SIG-M5 treated with dmso at 0.1 percent for 504 hours (cell line): ENCODE measurements at regions not wholly inside any gene's neighbourhood (a gene's known extent, or its start where the extent isn't known, plus 50 kb on each side); places are given as distances from the start of the nearest gene placed in this dataset.

Source experiments
- DNase-seq: peaks from one replicate; lab custom pipeline; 2025; ENCODE audit not compliant: unreplicated experiment; lab: John Stamatoyannopoulos, UW

- DNase-seq: no peak
These were observed 1730.3 kb upstream of the TENM3 start for GRCh38 chr4:180512801-180513475.

DNA sequence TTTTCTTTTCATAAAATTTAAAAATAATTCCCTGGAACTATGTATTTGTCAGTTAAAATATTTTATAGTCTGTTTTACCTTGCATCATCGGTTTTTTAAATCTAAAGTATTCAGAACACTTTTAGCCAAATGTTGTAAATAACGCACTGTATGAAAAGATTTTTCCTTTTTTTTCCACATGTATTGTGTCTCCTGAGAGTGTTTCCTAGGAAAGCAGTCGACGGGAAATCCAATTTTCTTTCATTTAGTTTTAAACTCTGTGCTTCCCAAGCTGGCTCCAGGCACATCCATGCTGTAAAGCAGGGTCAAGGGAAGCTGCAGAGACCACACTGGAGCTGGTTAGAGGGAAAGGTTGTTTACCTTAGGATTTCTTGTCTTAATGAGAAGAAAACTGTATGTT lies 1724.3 kb upstream of the TENM3 start:
- DNase-seq: no peak

- DNase-seq: no peak
These were observed 1722.0 kb upstream of the TENM3 start for GRCh38 chr4:180521181-180521580.

GRCh38 chr4:180525523-180526077 lies 1717.6 kb upstream of the TENM3 start:
- no peak for DNase-seq

- no peak for DNase-seq
These were observed 1715.2 kb upstream of the TENM3 start for GRCh38 chr4:180528003-180528402.

DNA sequence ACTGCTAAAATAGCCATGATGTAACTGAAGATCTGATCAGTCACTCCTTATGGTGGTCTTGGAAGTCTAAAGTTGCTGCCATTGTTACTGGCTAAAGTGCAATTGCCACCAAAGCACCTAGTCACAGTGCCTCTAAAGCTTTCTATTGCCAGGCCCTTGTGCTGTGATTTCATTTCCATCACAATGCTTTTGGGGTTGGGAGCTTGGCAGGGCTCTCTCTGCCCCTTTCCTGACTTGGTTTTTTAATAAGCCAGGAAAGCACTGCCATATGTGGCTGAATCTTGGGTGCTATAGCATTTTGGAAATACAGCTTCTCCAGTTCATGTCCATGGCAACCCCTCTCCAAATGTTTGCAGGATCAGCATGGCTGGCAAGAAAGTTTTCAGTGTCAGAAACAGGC lies 1712.4 kb upstream of the TENM3 start:
- no peak for DNase-seq

- no peak for DNase-seq
These were observed 1710.5 kb upstream of the TENM3 start for GRCh38 chr4:180532691-180533090.

- no peak for DNase-seq
These were observed 1704.7 kb upstream of the TENM3 start for GRCh38 chr4:180538384-180539057.

DNA sequence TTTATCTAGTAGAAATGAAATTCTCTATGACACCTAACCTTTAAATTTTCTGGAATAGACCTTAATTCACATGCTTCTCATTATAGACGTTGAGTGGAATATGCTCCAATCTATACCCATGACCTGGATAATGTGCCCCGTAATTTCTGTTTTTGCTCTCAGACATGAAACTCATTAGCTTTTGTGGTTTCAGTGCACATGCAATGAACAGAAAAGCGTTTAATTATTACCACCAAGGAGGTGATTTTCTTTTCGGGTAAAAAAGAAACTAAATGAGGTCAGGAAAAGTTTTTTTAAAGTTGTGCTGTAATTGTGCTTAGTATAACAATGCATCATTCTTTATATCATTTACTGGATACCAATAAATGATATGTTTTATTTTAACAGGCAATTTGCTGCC lies 1703.9 kb upstream of the TENM3 start:
- no peak for DNase-seq

GRCh38 chr4:180541678-180542077 lies 1701.5 kb upstream of the TENM3 start:
- no peak for DNase-seq

DNA sequence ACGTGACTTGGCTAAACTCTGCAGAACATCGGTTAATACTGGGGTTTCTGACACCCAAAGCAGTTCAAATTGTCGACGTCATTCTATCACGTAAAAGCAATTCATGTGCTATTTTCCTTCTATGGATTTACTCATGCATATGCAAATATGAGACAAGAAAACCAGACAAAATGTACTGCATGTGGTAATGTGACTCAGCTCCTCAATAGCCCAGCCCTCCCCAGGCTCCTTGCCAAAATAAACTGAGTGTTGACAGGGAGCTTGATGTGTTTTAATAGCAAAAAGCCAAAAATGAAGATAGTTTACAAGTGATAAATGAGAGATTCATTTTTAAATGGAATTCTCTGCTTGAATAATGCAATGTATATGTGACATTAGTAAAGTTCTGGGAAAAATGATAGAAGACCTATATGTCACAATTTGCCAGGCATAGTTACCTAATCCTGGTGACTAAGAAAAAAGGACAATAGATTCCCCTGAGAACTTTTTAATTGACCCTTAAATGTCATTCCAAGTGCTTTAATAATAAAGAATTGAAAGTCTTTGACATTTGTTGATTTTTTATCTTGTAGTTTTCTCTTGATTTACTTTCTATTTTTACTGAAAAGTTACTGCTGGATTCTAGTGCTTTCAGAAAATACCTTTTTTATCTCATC lies 1700.6 kb upstream of the TENM3 start:
- DNase-seq: peak; percentile 2

- DNase-seq: no peak
These were observed 1693.1 kb upstream of the TENM3 start for GRCh38 chr4:180550106-180550505.

DNA sequence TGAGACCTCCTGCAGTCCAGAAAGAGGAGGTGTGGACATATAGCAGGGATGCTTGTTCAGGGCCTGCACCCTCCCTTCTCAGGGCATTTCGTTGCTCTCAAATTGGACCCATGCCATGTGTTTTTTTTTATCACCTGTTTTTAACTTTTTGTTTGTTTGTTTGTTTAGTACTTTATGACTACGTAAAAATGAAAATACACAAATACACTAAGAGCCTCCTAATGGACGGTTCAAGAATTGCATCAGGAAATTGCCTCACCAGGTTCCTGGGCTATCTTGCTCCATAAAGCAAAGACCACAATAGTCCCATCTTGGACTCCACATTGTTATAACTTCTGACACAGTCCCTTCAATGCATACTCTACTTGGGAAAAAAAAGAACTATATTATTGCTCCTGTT lies 1685.9 kb upstream of the TENM3 start:
- no peak for DNase-seq

- DNase-seq: no peak
These were observed 1685.3 kb upstream of the TENM3 start for GRCh38 chr4:180557950-180558349.

- DNase-seq: no peak
These were observed 1684.8 kb upstream of the TENM3 start for GRCh38 chr4:180558427-180558826.

DNA sequence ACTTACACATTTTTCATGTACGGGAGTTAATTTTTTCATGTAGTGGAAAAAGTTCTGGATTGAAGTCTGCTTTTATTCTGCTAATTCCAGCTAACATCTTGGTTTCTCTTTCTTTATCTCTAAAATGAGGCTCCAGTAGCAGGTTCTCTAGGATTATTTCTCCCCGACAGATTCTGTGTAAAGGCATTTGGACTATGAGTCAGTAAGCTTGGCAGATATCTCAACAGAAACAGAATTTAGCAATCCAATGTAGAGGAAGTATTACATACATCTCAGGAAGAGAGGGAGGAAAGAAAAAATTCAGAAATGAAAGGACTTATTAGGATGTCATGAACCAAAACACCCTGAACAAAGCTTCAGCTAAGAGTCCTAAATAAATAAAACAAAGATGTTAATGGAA lies 1682.3 kb upstream of the TENM3 start:
- peak; percentile 13 for DNase-seq

- DNase-seq: no peak
These were observed 1679.2 kb upstream of the TENM3 start for GRCh38 chr4:180564026-180564425.

DNA sequence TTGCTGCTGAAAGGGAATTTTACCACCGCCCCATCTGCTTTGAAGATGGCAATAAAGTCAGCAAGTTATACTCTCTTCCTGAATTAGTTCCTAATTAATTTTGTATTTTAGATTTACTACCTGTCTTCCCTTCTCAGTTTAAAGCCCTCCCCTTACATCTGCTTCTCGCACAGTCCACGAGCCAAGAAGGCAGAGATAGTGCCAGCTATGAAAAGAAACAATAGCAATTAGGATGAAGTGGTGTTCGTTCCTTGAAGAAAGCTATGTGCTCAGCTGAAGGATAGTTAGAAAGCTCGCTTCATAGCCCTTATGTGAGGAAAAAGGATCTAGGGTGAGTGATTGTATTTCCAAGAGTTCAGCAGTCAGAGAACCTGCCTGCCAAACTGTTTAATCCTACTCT lies 1678.8 kb upstream of the TENM3 start:
- DNase-seq: no peak

DNA sequence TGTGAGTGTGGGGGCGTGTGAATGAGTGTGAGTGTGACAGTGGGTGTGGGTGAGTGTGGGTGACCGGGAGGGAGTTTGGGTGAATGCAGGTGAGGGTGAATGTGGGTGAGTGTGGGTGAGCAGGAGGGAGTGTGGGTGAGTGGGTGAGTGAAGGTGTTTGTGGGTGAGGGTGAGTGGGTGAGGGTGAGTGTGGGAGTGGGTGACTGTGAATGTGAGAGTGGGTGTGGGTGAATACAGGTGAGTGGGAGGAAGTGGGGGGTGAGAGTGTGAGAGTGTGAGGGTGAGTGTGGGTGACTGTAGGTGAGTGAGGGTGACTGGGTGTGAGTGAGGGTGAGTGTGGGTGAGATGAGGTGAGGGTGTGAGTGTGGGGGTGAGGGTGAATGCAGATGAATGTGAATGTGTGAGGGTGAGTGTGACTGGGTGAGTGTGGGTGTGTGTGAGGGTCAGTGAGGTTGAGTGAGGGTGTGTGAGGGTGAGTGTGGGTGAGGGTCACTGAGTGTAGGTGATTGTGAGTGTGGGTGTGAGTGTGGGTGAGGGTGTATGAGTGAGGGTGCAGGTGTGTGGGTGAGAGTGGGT lies 1677.3 kb upstream of the TENM3 start:
- DNase-seq: no peak

- DNase-seq: no peak
These were observed 1676.7 kb upstream of the TENM3 start for GRCh38 chr4:180566492-180566891.

DNA sequence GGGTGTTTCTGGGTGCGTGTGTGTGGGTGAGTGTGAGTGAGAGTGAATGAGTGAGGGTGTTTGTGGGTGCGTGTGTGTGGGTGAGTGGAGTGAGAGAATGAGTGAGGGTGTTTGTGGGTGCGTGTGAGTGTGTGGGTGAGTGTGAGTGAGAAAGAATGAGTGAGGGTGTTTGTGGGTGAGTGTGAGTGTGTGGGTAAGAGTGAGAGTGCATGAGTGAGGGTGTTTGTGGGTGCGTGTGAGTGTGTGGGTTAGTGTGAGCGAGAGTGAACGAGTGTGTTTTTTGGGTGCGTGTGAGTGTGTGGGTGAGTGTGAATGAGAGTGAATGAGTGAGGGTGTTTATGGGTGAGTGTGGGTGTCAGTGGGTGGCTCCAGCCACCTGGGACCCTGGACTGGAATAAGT lies 1676.1 kb upstream of the TENM3 start:
- no peak for DNase-seq
